GM04504 (cell line): ENCODE measurements at regions not wholly inside any gene's neighbourhood (a gene's known extent, or its start where the extent isn't known, plus 50 kb on each side); places are given as distances from the start of the nearest gene placed in this dataset.
"Not testable (repeated sequence)": the region's sequence is repeated elsewhere in the genome, so short reads cannot be mapped to it uniquely, and the experiment has no call there.

Experiments used
- DNase-seq: peaks from one replicate; pipeline ENCODE4 v3.0.0-alpha.2; 2012; ENCODE audit warnings: low read depth

GRCh38 chr13:85212692-85213091 is 586.5 kb downstream of the SLITRK6 start:
- no peak for DNase-seq

- DNase-seq = no peak
These were observed 594.4 kb downstream of the SLITRK6 start for GRCh38 chr13:85204668-85205344.

GRCh38 chr13:85197431-85197830 is 601.8 kb downstream of the SLITRK6 start:
- no peak for DNase-seq

GRCh38 chr13:85194482-85194881 is 604.7 kb downstream of the SLITRK6 start:
- no peak for DNase-seq

- DNase-seq = no peak
These were observed 607.1 kb downstream of the SLITRK6 start for GRCh38 chr13:85191996-85192718.

- no peak for DNase-seq
These were observed 612.7 kb downstream of the SLITRK6 start for GRCh38 chr13:85186356-85187045.

GRCh38 chr13:85174291-85174690 is 624.9 kb downstream of the SLITRK6 start:
- no peak for DNase-seq

GRCh38 chr13:85170372-85170771 is 628.8 kb downstream of the SLITRK6 start:
- DNase-seq = no peak

GRCh38 chr13:85166891-85167290 is 632.3 kb downstream of the SLITRK6 start:
- no peak for DNase-seq

- no peak for DNase-seq
These were observed 636.2 kb downstream of the SLITRK6 start for GRCh38 chr13:85163063-85163462.

- DNase-seq = no peak
These were observed 651.2 kb downstream of the SLITRK6 start for GRCh38 chr13:85148009-85148408.

- no peak for DNase-seq
These were observed 656.8 kb downstream of the SLITRK6 start for GRCh38 chr13:85142351-85142927.

- DNase-seq = no peak
These were observed 657.8 kb downstream of the SLITRK6 start for GRCh38 chr13:85141401-85141800.

GRCh38 chr13:85140192-85140591 is 659.0 kb downstream of the SLITRK6 start:
- DNase-seq = no peak

GRCh38 chr13:85137516-85137915 is 661.7 kb downstream of the SLITRK6 start:
- DNase-seq = no peak

- DNase-seq = no peak
These were observed 666.2 kb downstream of the SLITRK6 start for GRCh38 chr13:85132986-85133385.

- DNase-seq = not testable (repeated sequence)
These were observed 675.7 kb downstream of the SLITRK6 start for GRCh38 chr13:85123501-85123900.

- DNase-seq = no peak
These were observed 690.9 kb downstream of the SLITRK6 start for GRCh38 chr13:85108356-85108755.

- no peak for DNase-seq
These were observed 700.0 kb downstream of the SLITRK6 start for GRCh38 chr13:85099245-85099644.

GRCh38 chr13:85095418-85096272 is 703.6 kb downstream of the SLITRK6 start:
- no peak for DNase-seq

GRCh38 chr13:85093808-85094207 is 705.4 kb downstream of the SLITRK6 start:
- DNase-seq = no peak
